DMS53 treated with DMSO at 0.1 percent for 48 hours (cell line): ENCODE measurements at regions not wholly inside any gene's neighbourhood (a gene's known extent, or its start where the extent isn't known, plus 50 kb on each side); places are given as distances from the start of the nearest gene placed in this dataset.
"Not testable (repeated sequence)": the region's sequence is repeated elsewhere in the genome, so short reads cannot be mapped to it uniquely, and the experiment has no call there.

Experiments used
- DNase-seq: peaks from one replicate; lab custom pipeline; 2025; ENCODE audit not compliant: unreplicated experiment; lab: John Stamatoyannopoulos, UW

DNA sequence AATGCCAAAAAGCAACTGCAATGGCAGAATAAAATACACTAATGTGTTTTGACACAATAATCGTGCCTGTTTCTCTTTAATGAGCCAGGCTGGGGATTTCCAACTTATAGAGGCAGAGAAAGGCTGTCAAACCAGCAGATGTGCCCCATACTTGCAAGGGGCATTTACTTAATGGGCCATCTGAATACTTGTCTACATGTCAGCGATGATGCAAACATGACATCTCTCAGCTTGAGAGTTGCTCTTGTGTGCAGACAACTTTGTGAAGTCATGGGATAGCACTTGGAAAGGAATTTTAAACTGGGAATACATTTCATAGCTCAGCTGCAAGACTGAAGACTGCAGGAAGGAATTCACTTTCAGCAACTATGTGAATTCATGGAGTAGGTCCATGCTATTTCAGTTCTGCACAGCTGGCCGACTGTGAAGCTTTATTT is 127.4 kb upstream of the ADAMTS9 start:
- no peak for DNase-seq

DNA sequence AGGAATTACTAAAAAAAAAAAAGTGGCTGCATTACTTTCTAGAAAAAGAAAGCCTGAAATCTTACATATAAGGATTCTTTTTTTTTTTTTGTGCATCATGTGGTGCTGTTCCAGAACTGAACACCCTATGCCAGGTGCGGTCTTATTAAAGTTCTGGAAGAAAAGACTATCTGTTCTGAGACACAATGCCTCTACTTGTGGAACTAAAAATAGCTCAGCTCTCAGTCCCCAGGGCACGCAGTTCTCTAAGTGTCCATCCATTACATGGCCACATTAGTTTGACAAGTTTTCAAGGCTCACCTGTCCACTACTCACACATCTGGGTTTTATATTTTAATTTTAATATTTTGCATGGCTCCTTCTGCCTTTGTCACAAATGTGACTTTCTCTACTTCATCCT is 126.6 kb upstream of the ADAMTS9 start:
- no peak for DNase-seq

DNA sequence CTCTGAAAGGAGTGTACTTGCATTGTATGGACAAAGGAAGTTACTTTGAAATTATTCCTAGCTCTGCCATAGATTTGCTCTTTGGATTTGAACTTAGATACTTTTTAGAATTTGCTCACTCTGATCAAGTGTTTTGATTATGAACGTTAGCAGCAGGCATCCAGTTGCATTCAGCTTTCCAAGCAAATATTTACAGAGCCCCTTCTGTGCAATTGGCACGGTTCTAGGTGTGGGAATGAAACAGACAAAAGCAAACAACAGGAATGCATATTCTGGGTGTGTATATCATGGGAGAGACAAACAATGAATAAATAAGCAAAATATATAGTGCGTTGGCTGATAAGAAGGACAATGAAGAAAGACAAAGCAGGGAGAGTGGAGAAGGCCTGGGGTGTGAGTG is 125.5 kb upstream of the ADAMTS9 start:
- no peak for DNase-seq

DNA sequence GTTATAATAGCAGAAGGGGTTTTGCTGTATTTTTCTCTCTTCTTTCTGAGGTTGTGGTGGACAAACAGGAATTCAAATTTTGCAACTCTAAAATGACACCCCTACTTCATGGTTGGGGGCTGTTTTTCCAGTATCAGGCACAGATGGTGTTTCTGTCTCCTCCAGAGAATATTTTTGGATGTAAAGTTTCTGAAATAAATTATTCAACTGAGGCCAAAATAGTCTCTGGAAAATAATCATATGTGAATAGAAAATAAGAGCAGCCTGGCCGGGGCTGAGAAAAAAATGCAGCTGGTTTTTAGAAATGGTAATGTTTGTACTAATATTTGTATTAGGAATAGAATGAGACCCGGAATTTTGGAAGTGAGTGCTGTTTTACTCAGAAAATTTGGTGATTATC is 121.3 kb upstream of the ADAMTS9 start:
- DNase-seq, result no peak

DNA sequence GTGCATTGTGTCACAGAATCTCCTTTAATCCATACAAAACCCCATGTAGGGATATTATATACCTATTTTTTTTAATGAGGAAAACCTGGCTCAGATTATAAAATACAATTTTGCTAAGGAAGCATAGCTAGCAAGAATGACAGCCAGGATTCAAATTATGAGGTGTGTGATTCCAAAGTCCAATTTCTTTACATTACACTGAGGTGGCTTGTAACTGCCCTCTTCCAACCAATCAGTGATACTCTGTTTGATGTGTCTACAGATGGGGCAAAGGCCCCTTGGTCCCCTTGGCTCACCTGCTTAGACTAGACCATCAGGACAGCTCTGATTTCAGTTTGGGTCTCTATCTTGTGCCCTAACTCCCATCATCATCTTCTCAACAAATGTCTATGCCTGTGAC is 120.3 kb upstream of the ADAMTS9 start:
- DNase-seq, result no peak

DNA sequence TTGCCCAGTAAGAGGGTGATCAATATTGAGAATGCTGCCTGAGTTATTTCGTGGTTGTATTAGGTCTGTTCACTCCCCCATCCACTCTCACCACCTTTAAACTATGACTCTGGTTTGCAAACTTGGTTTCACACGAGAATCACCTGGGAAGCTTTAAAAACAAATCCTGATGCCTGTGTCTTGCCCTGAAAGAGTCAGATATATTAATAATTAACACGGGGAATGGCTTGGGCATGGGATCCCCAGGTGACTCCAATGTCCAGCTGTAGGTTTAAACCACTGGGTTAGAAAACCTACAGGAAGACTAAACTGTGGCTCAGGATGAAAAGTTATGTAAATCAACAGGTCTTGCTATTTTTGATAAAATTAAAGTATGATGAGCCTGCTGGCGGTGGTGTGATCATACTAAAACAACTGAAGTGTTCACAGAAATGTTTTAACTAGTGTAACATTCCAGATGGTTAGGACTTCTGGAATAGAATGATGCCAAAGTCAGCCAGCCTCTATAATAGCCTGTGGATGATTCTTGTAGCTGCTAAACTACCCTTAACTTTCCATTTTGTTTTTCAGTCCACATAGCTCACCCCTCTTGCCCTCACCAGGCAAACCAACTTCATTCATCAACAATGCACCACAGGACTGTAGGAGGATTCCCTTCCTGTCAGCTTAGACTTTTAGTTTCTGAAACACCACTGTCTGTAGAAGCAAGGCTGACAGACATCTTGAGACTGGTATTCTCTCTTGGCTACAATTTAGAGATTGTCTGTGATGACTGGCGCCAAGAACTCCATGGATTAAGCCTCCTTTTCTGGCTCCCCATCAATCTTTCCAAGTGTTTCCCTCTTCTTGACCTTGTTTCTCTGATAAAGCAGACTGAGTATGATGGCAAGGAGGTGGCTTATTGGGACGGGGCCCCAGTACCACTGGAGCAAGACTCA is 119.1 kb upstream of the ADAMTS9 start:
- DNase-seq, result peak; percentile 6

DNA sequence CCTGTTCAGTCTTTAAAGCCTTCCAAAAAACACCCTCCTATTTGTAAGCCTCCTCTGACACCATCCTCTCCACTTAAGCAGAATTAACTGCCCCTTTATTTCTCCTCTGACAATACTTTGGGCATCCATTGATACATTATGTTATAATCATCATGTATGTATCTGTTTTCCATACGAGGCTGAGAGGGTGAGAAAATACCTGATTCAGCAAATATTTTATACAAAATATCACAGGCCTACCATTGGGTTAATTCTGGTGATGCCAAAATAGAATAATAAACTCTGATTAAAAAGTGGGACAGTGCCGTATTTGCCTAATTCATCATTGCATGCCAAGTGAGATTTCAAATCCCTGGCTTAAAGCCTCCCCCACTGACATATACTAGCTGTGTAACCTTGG is 118.2 kb upstream of the ADAMTS9 start:
- DNase-seq, result no peak

DNA sequence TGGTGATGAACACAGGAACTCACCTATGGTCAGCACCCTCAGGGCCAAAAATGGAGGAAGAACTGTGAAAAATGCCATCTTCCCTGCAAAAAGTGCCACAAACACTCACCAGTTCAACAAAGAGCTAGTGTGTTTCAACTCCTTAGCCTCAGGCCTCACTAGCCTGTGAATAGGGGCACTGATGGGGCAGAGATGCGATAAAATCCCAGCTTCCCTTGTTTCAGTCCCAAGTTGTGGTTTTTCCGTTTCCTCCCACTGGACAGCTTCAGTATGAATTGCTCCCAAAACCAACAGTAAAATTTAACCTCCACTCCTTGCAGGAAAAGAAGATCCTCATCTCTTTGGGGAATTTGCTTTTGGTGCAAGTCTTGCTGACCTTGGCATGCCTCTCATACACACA is 117.4 kb upstream of the ADAMTS9 start:
- DNase-seq, result no peak

DNA sequence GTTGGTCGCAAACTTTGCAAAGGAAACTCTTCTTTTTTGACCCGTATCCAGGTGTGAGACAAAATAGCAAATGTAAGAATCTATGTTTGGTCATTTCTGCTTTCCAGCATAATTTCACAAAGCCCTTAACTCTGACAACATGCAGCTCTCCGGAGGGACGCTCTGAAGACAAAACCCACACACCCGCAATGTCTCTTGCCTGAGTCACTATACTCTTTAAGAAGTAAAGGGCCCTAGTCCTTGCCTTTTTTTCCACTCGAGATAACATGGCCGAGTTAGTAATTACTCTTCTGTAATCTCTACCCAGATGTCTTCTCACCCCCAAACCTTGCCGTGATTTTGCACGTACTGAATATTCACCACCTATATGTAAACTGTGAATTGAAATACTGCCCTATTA is 115.7 kb upstream of the ADAMTS9 start:
- no peak for DNase-seq

DNA sequence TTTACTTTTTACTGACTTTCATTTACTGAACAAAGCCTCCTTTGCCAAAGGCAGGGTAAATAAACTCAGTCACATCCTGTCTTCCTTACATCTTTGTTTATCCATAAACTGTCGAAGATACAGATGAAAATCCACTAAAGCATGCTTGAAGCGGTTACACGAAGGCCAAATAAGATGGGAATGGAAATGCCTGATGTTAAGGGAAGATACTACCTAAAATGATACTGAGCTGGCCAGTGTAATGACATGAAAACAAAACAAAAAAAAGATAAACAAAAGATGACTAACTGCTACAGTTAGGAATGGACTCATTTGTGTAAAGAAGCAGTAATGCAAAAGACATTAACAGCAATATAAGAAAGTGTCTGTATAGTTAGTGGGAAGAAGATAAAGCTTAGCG is 114.7 kb upstream of the ADAMTS9 start:
- DNase-seq, result no peak

DNA sequence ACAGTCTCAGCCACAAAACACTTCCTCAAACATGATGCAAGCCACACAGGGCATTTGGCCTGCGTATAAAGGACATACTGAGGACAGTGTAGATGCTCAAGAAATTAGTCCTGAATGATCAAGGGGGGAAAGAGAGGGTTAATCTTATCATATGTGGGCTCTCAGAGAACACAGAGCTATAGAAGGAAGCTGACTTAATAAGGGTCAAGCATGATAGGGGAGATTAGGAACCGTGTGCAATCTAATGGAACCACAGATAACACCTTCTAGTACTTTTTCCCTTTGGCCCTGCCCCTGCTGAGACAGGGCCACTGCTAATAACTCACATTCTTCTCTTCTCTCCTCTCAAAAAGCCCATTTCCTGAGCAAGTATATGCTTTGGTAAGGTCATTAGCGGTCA is 114.1 kb upstream of the ADAMTS9 start:
- DNase-seq, result no peak

DNA sequence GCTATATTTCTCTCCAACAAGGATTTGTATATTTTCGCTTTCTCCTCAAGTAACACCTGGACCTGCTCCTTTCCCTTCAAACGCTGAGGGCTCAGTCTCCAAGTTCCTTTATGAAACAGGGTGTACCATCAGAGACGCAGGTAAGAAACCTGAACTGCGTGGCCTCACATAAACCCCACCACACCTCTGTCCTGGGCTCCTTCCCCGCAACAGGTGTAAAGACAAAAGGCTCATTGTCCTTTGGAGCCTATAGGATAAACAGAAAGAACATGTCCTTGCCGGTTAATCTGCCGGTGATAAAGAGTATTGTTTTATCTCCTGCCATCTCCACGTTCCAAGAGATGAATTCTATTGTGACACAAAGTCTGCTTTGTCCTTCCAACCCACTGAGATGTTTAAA is 111.8 kb upstream of the ADAMTS9 start:
- no peak for DNase-seq

DNA sequence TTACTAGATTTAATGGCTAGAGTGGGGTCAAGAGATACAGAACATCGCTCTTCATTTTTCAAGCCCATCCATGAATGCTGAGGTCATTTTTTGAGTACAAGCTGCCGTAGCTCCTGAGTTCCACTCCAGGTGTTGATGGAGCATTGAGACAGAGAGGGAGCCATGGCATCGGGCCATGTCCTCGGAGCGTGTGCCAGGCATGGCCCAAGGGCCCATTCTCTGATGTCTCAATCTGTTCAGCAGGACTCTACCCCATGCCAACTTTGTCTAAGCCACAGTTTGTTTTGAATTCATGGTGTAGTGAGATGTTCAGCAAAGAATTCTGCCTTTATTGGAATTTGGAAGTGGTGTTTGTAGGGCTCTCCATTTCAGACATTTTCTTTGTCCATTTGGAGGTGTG is 110.5 kb upstream of the ADAMTS9 start:
- no peak for DNase-seq

DNA sequence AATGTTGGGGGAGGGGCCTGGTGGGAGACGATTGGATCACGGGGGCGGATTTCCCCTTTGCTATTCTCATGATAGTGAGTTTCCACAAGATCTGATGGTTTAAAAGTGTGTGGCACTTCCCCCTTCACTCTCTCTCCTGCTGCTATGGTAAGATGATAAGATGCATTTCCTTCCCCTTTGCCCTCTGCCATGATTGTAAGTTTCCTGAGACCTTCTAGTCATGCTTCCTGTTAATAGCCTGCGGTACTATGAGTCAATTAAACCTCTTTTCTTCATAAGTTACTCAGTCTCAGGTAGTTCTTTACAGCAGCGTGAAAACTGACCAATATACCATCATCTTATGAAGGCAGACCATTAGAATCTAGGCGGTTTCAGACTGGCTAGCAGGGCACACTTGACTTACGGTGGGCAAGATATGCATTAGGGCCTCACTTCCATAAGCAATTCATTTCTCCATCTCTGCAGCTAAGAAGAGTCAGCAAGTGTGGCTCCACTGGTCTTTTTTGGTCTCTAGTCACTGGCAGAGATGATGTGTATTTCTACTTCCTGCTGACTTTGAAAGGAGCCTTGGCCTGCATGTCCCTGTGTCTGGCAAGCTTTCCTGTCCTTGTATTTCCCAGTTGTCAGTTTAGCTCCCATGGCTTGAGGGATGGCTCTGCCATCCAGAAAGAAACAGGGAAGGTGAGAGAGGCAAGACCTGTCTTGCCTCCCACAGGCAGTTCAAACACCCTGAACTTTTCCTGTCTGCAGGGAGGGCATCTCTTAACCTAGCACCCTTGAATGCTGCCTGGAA is 109.0 kb upstream of the ADAMTS9 start:
- no peak for DNase-seq

DNA sequence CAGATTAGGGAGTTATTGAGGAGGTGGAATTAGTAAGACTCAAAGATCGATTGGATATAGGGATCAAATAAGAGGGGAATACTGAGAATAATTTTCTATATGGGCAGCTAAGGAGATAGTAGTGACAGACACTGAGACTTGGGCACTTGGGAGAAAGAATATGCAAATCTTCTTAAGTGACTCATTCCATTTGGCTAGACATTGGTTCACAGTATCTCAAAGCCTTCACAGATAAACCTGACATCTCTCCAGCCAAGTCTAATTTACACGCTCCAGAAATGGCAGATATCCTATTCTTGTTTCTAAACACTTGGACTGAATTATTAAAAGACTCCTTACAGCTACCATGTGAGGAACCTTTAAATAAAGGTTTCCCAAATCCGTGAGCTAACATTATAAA is 104.6 kb upstream of the ADAMTS9 start:
- no peak for DNase-seq

DNA sequence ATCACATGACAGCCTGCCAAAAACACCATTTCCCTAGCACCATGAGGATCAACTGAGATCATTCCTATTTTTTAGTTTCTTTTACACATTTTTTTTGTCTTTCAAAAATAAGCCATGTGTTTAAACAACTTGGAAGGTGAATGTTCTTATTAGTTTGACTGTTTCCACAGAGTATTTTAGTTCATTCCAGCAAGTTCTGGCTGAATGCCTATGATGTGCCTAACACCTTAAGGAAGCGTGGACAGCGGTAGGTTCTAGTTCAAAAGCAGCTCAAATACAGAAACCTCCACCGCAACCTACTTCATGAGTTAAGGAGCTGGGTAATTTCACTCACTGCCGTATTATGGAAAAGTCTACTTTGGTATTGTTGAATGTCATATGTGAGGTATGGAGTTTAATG is 101.3 kb upstream of the ADAMTS9 start:
- no peak for DNase-seq

DNA sequence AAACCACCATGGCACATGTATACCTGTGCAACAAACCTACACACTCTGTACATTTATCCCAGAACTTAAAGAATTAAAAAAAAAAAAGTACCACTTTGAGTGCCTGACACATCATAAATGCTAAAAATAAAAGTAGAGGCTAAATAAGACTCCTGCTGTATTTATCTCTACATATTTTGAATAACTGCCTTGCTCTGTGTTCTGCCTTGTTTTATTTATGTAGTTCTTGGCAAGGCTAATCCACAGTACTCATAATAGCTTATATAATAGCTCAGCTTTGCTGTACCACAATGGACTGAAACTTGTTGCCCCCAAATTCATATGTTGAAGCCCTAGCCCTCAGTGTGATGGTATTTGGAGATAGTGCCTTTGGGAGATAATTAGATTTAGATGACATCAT is 95.4 kb upstream of the ADAMTS9 start:
- DNase-seq, result no peak

DNA sequence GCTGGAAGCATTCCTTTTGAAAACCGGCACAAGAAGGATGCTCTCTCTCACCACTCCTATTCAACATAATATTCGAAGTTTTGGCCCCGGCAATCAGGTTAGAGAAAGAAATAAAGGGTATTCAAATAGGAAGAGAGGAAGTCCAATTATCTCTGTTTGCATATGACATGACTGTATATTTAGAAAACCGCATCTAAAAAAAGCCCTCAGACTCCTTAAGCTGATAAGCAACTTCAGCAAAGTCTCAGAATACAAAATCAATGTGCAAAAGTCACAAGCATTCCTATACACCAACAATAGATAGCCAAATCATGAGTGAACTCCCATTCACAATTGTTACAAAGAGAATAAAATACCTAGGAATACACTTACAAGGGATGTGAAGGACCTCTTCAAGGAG is 93.1 kb upstream of the ADAMTS9 start:
- DNase-seq, result not testable (repeated sequence)

DNA sequence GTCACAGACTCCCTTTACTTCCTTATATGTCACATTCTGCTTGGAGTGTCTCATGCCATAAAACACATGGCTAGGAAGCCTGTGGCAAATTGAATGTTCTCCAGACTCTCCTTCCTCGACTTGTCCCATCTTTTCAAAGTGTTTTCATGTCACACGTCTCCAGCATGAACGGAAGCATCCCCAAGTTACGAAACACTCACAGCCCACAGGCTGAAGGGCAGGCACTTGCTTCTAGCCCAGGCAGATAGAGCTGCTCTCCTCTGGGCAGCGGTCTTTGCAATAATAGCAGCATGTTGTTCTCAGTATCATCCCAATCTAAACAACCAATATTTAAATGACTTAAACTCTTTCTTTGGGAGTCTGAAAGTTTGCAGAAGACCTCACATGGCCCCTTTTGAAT is 85.3 kb upstream of the ADAMTS9 start:
- no peak for DNase-seq

DNA sequence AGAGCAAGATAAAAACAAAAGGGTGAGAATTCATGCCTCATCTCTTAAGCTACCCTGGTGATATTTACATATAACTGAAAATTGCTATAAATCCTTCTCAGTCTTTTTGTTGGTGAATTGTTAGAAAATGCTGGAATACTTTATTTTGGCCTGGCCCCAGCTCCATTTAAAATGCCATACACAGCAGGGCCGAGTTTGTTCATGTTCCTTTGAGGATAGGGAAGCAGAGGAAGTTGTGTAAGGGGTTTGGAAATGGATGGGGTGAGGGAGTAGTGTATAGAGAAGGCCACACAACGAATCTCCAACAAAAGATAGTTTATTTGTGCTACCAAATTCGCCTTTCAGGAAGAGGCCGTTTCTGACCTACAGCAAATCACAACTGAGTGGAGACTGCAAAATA is 78.6 kb upstream of the ADAMTS9 start:
- no peak for DNase-seq

DNA sequence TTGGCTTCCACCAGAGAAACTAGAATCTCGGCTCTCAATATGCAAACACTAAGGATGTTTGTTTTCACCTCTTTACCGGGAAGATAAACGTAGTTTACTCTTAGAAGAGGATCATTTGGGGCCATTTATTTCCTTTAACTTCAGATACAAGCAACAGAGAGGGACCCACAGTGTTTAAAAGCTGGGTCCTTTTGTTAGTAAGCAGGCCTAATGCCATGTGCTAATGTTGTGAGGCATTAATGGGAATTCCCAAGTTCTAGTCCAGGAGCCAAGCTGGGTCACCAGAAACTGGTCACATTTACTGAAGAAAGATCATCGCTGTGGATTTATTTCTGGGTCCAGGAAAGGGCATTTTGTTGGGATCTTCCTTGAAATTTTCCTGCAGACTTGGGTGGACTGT is 78.1 kb upstream of the ADAMTS9 start:
- no peak for DNase-seq

DNA sequence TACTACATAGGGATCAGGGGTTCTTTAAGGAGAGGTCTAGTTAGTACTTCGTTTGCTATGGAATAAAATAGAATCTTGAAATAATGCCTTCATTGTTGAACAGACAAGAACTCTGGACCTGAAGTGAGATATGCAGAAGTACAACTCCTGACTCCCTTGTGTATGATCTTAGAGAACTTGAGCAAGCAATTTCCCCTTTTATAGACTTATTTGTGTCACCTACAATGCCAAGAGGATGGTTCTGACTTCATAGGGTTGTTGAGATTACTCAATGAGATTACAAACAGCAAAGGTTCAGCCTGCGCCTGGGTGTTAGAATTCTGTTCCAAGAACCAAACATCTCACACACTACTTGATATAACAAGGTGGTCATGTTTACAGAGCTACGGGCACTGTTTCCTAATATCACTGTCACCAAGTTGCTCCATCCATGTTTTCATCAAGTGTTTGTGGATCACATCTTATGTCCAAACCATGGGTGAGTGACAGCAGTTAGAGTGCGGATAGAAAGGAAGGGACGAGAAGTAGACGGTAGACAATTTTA is 76.7 kb upstream of the ADAMTS9 start:
- DNase-seq, result no peak
